Adrenal gland (tissue), 9 donors: ENCODE measurements at regions not wholly inside any gene's neighbourhood (a gene's known extent, or its start where the extent isn't known, plus 50 kb on each side); places are given as distances from the start of the nearest gene placed in this dataset.

Experiments
- DNase-seq, 7 donors: peaks; one replicate each; pipeline ENCODE4 v3.0.0-alpha.2; 2019 to 2020
- H3K27ac ChIP-seq, 5 donors: fragments of 200-600 bp; sonication (generic) in 4 of 5; 1 replicate in 3 of 5; 2 replicates in 2 of 5; pipeline versions ENCODE4 v1.5.1 to v1.8.0; 2016 to 2020; ENCODE audit warnings: mild to moderate bottlenecking in 1 of 5
- H3K27me3 ChIP-seq: fragments of 200-600 bp; 2 replicates; pipeline ENCODE4 v1.8.0; 2021
- H3K36me3 ChIP-seq, 2 donors: fragments of 200-600 bp; replicated peaks in 1 of 2; 1 replicate in 1 of 2; 2 replicates in 1 of 2; pipeline versions ENCODE4 v1.5.1 to v1.8.0; 2018 to 2022
- H3K4me1 ChIP-seq, 2 donors: fragments of 200-600 bp; replicated peaks in 1 of 2; 1 replicate in 1 of 2; 2 replicates in 1 of 2; pipeline versions ENCODE4 v1.5.1 to v1.8.0; 2018 to 2021
- H3K4me3 ChIP-seq, 4 donors: fragments of 200-600 bp; sonication (generic) in 3 of 4; one replicate each; pipeline ENCODE4 v1.5.1; 2016 to 2018
- H3K9me3 ChIP-seq, 3 donors: fragments of 200-600 bp; sonication (generic) in 1 of 3; replicated peaks in 1 of 3; 1 replicate in 2 of 3; 2 replicates in 1 of 3; pipeline versions ENCODE4 v1.5.1 to v1.8.0; 2016 to 2021
- POLR2A ChIP-seq, 2 donors: fragments of 450-650 bp; IDR thresholded peaks; one replicate each; pipeline ENCODE4 v1.6.1; 2017; ENCODE audit warnings: antibody characterized with exemption in 2 of 2, mild to moderate bottlenecking in 2 of 2, moderate library complexity in 1 of 2
- WGBS, 4 donors: extraction: QIAGEN DNeasy Blood & Tissue Kit in 2 of 4; methylation state at CpG; one replicate each; pipeline versions ENCODE4 v1.1.5 to v1.1.7; 2013 to 2017; 5-methylcytosine and 5-hydroxymethylcytosine counted together
- intact Hi-C, 2 donors: fragments of 100-400 bp; cut with DNase I; formaldehyde crosslinking; loops; one replicate each; pipeline versions ENCODE4 v1.14.1 to v1.15.0; 2022 to 2023
- TF ChIP-seq, protein P1 (sequence below), 6 experiments: fragments of 450-650 bp in 4 of 6; fragments of 200-600 bp in 2 of 6; sonication (generic) in 1 of 6; IDR thresholded peaks; 1 replicate in 5 of 6; 2 replicates in 1 of 6; pipeline versions ENCODE4 v1.5.1 to v1.8.0; 2016 to 2021; ENCODE audit warnings: antibody characterized with exemption in 6 of 6, mild to moderate bottlenecking in 2 of 6, moderate library complexity in 1 of 6
- donor health status: healthy with polysubstance abuse.
- donor health status: Bipolar disorder and iron deficiency.
- donor health status: DM: yes; HTN: yes; CAD: no.
- donor health status: DM: no; HTN: no; CAD: no.
- donor health status: DM: no; HTN: no; CAD: no.

DNA sequence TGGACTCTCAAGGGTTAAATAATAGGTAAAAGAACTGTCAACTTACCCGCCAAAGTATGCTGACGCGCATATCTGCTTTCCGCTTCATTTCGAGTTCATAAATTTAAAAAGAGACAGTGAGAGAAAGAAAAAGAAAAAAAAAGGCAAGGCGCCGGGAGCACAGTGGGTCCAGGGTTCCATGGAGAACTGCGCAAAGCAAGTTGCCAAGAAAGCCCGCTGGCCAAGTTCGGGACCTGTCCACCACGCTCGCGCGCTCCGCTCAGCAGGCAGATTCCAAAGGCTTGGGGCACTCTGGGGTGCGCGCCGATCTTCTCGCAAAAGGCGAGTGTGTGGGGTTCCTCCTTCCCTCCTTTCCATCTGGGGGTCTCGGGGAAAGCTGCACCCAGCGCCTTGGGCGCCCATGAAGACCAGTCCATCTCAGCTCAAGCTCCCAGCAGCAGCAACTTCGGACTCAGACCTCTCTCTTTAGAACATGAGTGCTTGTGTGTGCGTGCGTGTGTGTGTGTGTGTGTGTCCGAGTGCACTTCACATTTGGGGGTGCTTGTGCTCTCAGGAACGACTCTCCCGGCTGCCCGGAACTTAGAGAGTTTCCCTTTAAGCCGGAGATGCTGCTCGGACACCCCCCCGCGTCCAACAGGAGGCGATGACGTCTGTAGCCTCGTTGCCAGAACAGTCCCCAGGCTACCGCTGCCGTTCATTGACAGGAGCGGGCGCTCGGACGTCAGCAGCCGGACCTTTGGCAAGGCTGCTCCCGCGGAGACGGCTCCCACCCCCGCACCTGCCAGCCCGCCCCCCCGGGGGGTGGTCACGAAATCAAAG, 180.0 kb downstream of the TBXT start:
- peak; percentile 85 to 97 (median 93) for DNase-seq
- TF ChIP-seq, protein P1, sequence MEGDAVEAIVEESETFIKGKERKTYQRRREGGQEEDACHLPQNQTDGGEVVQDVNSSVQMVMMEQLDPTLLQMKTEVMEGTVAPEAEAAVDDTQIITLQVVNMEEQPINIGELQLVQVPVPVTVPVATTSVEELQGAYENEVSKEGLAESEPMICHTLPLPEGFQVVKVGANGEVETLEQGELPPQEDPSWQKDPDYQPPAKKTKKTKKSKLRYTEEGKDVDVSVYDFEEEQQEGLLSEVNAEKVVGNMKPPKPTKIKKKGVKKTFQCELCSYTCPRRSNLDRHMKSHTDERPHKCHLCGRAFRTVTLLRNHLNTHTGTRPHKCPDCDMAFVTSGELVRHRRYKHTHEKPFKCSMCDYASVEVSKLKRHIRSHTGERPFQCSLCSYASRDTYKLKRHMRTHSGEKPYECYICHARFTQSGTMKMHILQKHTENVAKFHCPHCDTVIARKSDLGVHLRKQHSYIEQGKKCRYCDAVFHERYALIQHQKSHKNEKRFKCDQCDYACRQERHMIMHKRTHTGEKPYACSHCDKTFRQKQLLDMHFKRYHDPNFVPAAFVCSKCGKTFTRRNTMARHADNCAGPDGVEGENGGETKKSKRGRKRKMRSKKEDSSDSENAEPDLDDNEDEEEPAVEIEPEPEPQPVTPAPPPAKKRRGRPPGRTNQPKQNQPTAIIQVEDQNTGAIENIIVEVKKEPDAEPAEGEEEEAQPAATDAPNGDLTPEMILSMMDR (IDR thresholded peaks at IDR 0.05): no peak
- peak; percentile 55 for TF ChIP-seq POLR2A (IDR thresholded peaks at IDR 0.05)
- intact Hi-C loops: no loop called here
- H3K4me3 ChIP-seq: peak overlapping the region; percentile 15 to 70 (median 60)
- 0 to 2% (median 1%) methylated on average over 35 to 51 of the region's 51 CpGs for WGBS, 4 donors
- H3K27ac ChIP-seq: peak overlapping the region in 3 of 5 donors; percentile 32 to 79 (median 75)
- H3K36me3 ChIP-seq: no peaks in the 10 kb centered on the region
- H3K4me1 ChIP-seq: peaks cover 0 to 7% of the 10 kb centered on the region in 2 donors
- no peaks in the 10 kb centered on the region for H3K27me3 ChIP-seq
- no peaks in the 10 kb centered on the region for H3K9me3 ChIP-seq

DNA sequence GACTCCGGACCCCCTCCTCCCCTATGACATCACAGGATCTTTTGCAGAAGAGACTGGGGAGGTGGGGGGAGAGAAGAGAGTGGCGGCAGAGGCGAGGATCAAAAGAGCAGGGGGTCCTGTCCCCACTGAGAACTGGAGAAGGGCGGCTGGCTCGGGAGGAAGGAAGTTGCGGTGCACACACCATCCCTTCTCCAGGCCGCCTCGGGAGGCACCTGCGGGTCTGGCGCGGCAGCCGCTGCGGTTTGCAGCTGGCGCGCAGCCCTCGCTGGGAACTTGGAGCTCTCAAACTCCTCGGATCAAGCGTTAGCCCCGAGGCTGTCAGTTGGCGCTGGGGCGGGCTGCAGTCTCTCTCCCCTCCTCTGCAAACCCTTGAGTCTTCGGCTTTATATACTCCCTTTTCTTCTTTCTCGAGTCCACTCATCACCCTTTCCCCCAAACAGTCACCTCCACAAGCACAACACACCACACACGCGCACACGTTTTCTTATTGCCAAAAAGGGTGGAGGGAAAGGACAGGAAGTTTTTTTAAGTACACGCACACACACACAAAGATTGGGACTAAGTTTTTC, 180.7 kb downstream of the TBXT start:
- H3K4me3 ChIP-seq: peak overlapping the region; percentile 15 to 70 (median 60)
- peak in 4 of 7 donors; percentile 33 to 49 (median 42) for DNase-seq
- TF ChIP-seq, protein P1 (IDR thresholded peaks at IDR 0.05): no peak
- TF ChIP-seq POLR2A (IDR thresholded peaks at IDR 0.05): peak in 1 of 2 donors; percentile 8
- H3K27ac ChIP-seq: peak overlapping the region in 3 of 5 donors; percentile 32 to 77 (median 45)
- 0 to 2% (median 1%) methylated on average over 17 to 27 of the region's 27 CpGs for WGBS, 4 donors
- no peaks in the 10 kb centered on the region for H3K36me3 ChIP-seq
- no peaks in the 10 kb centered on the region for H3K9me3 ChIP-seq
- H3K27me3 ChIP-seq: no peaks in the 10 kb centered on the region
- intact Hi-C loops: no loop called here
- H3K4me1 ChIP-seq: peaks cover 0 to 7% of the 10 kb centered on the region in 2 donors

DNA sequence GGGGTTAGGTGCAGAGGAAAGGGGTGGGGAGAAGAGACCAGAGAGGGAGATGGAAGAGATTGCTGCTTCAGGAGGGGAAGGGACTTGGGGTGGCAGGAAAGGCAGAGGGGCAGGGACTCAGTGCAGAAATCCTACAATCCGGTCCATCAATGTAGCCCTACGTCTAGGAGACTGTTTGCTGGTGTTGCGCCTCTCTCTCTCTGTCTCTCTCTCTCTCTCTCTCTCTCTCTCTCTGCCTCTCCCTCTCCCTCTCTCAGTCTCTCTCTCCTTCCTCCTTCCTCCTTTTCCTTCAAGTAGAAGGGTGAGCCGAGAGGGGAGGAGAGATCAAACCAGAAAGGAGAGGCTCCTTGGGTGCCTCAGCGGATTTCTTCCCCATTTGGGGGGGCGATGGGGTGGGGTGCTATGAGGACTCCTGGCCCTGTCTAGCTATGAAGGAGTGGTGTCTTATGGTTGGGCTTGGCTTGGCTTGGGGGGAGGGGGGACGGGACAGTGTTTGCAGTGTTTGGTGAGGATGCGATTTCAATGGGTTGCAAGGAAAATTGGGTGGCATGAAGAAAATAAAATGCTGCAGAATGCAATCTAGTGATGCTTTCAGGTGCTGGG, 181.2 kb downstream of the TBXT start:
- 0 to 3% (median 1%) methylated on average over 8 of the region's 8 CpGs for WGBS, 4 donors
- H3K4me3 ChIP-seq: peak overlapping the region in 2 of 4 donors; percentile 63 to 70

More for the DNA sequence above, 181.2 kb downstream of the TBXT start:
- Histone ChIP-seq H3K36me3 (no peaks in the 10 kb centered on the region), H3K4me1 (peaks cover 0 to 7% of the 10 kb centered on the region in 2 donors), H3K9me3 (no peaks in the 10 kb centered on the region), H3K27ac (peak overlapping the region in 2 of 5 donors; percentile 45 to 77), H3K27me3 (no peaks in the 10 kb centered on the region)
- intact Hi-C loops: no loop called here
- no peak for TF ChIP-seq POLR2A (IDR thresholded peaks at IDR 0.05)
- TF ChIP-seq, protein P1 (IDR thresholded peaks at IDR 0.05): peak in 2 of 6 experiments; percentile 15 to 30
- peak in 2 of 7 donors; percentile 41 to 60 for DNase-seq
